Esophagus muscularis mucosa (tissue), 3 donors: ENCODE measurements at regions not wholly inside any gene's neighbourhood (a gene's known extent, or its start where the extent isn't known, plus 50 kb on each side); places are given as distances from the start of the nearest gene placed in this dataset.

Source experiments
- CTCF ChIP-seq, 3 experiments: fragments of 200-600 bp in 2 of 3; fragments of 450-650 bp in 1 of 3; sonication (generic) in 2 of 3; IDR thresholded peaks; one replicate each; pipeline ENCODE4 v1.5.1; 2017 to 2019; ENCODE audit warnings: antibody characterized with exemption in 3 of 3, mild to moderate bottlenecking in 2 of 3, moderate library complexity in 1 of 3
- EP300 ChIP-seq: sonication (generic); formaldehyde crosslinking; IDR thresholded peaks from one replicate; pipeline ENCODE4 v1.6.1; 2017; ENCODE audit warnings: antibody characterized with exemption

GRCh38 chr6:74415056-74415455 is 719.1 kb downstream of the CD109 start:
- TF ChIP-seq CTCF (IDR thresholded peaks at IDR 0.05) (no peak), EP300 (no peak)
